Peyer's patch (tissue), 4 donors: ENCODE measurements at regions not wholly inside any gene's neighbourhood (a gene's known extent, or its start where the extent isn't known, plus 50 kb on each side); places are given as distances from the start of the nearest gene placed in this dataset.

Source experiments
- CTCF ChIP-seq, 6 experiments: fragments of 450-650 bp in 4 of 6; fragments of 200-600 bp in 2 of 6; sonication (generic) in 1 of 6; IDR thresholded peaks; one replicate each; pipeline ENCODE4 v1.5.1; 2017 to 2019; ENCODE audit warnings: antibody characterized with exemption in 6 of 6, mild to moderate bottlenecking in 3 of 6, moderate library complexity in 1 of 6
- POLR2A ChIP-seq, 2 donors: fragments of 450-650 bp; IDR thresholded peaks; one replicate each; pipeline ENCODE4 v1.5.1; 2017; ENCODE audit warnings: antibody characterized with exemption in 2 of 2, mild to moderate bottlenecking in 2 of 2, moderate library complexity in 2 of 2

- TF ChIP-seq CTCF (IDR thresholded peaks at IDR 0.05) (no peak), POLR2A (IDR thresholded peaks at IDR 0.05) (no peak)
Measured at GRCh38 chr4:189825466-189825865, 115.2 kb upstream of the FRG1 start.
